Kidney (tissue), 13 donors: ENCODE measurements at regions not wholly inside any gene's neighbourhood (a gene's known extent, or its start where the extent isn't known, plus 50 kb on each side); places are given as distances from the start of the nearest gene placed in this dataset.
A peak's percentile ranks its signal among the peaks of the same experiment; 100 is the strongest.

Source experiments
- DNase-seq, 5 donors: peaks; one replicate each; pipeline ENCODE4 v3.0.0-alpha.2; 2013 to 2020
- FAIRE-seq: peaks from 2 replicates; lab custom pipeline; 2012; peaks lifted over from hg19 to GRCh38; lab: Jason Lieb, UNC
- H3K27ac ChIP-seq, 2 donors: one replicate each; pipeline ENCODE4 v1.7.0; 2013; ENCODE audit warnings: low read depth in 2 of 2, low read length in 2 of 2, inconsistent platforms in 1 of 2
- H3K27me3 ChIP-seq: one replicate; pipeline ENCODE4 v1.7.1; 2013; ENCODE audit warnings: low read length, inconsistent platforms; ENCODE audit not compliant: control insufficient read depth, insufficient read depth
- H3K36me3 ChIP-seq, 3 donors: one replicate each; pipeline versions ENCODE4 v1.7.0 to v1.7.1; 2013; ENCODE audit warnings: low read length in 3 of 3, control low read depth in 1 of 3, inconsistent platforms in 1 of 3; ENCODE audit not compliant: insufficient read depth in 3 of 3, control insufficient read depth in 2 of 3
- H3K4me1 ChIP-seq, 3 donors: one replicate each; pipeline versions ENCODE4 v1.7.0 to v1.7.1; 2013; ENCODE audit warnings: low read length in 3 of 3, inconsistent platforms in 1 of 3, low read depth in 1 of 3; ENCODE audit not compliant: control insufficient read depth in 2 of 3, insufficient read depth in 2 of 3
- H3K4me3 ChIP-seq, 3 donors: one replicate each; pipeline versions ENCODE4 v1.7.0 to v1.8.1; 2013; ENCODE audit warnings: low read length in 3 of 3, control low read depth in 1 of 3, inconsistent platforms in 1 of 3
- H3K9ac ChIP-seq, 3 donors: one replicate each; pipeline versions ENCODE4 v1.7.0 to v1.7.1; 2013; ENCODE audit warnings: low read length in 3 of 3, control low read depth in 1 of 3, inconsistent platforms in 1 of 3
- H3K9me3 ChIP-seq, 3 donors: one replicate each; pipeline versions ENCODE4 v1.7.0 to v1.7.1; 2013; ENCODE audit warnings: low read length in 3 of 3, control low read depth in 1 of 3, inconsistent platforms in 1 of 3; ENCODE audit not compliant: control insufficient read depth in 2 of 3, insufficient read depth in 1 of 3
- CTCF ChIP-seq: IDR thresholded peaks from 3 replicates; pipeline ENCODE4 v1.5.1; 2012; ENCODE audit warnings: mild to moderate bottlenecking, moderate library complexity, borderline replicate concordance; ENCODE audit not compliant: insufficient read depth; ENCODE audit errors: extremely low read depth
- intact Hi-C: fragments of 100-400 bp; cut with DNase I; formaldehyde crosslinking; loops from one replicate; pipeline ENCODE4 v1.11.1; 2022
- donor health status: control.
- donor health status: control.
- donor health status: control.
- donor health status: control.
- donor health status: control.
- donor health status: DM: yes; HTN: yes; CAD: no.
- donor health status: Normal renal cell carcinoma (clear cell type).

- Histone ChIP-seq H3K9me3 (peaks cover 0 to 6% (median 2%) of the 10 kb centered on the region in 3 donors), H3K4me3 (no peak overlapping the region), H3K4me1 (no peaks in the 10 kb centered on the region), H3K27me3 (no peaks in the 10 kb centered on the region), H3K36me3 (no peaks in the 10 kb centered on the region), H3K9ac (no peak overlapping the region), H3K27ac (no peak overlapping the region)
- intact Hi-C loops, result no loop called here
- DNase-seq (no peak), FAIRE-seq (no peak)
- no peak for TF ChIP-seq CTCF
Observed at GRCh38 chr3:157738441-157738840, 235.2 kb upstream of the VEPH1 start.

- DNase-seq (peak in 4 of 5 donors; percentile 29 to 73 (median 60)), FAIRE-seq (no peak)
- Histone ChIP-seq H3K36me3 (no peaks in the 10 kb centered on the region), H3K27me3 (no peaks in the 10 kb centered on the region), H3K27ac (no peak overlapping the region), H3K4me3 (no peak overlapping the region), H3K9me3 (peaks cover 0 to 6% (median 0%) of the 10 kb centered on the region in 3 donors), H3K9ac (no peak overlapping the region), H3K4me1 (no peaks in the 10 kb centered on the region)
- TF ChIP-seq CTCF, result no peak
- intact Hi-C loops, result no loop called here
Observed at GRCh38 chr3:157718800-157719199, 215.6 kb upstream of the VEPH1 start.

- FAIRE-seq, result no peak
- peaks cover 0 to 5% (median 4%) of the 10 kb centered on the region in 3 donors for H3K9me3 ChIP-seq
- no peaks in the 10 kb centered on the region for H3K27me3 ChIP-seq
- no peaks in the 10 kb centered on the region for H3K36me3 ChIP-seq
- no peaks in the 10 kb centered on the region for H3K4me1 ChIP-seq
- H3K4me3 ChIP-seq, result no peak overlapping the region
- no peak for TF ChIP-seq CTCF
- intact Hi-C loops, result no loop called here
- DNase-seq, result no peak
- H3K9ac ChIP-seq, result no peak overlapping the region
- H3K27ac ChIP-seq, result no peak overlapping the region
Observed at GRCh38 chr3:157713101-157713500, 209.9 kb upstream of the VEPH1 start.

GRCh38 chr3:157705258-157705657 lies 202.0 kb upstream of the VEPH1 start:
- Histone ChIP-seq H3K9me3 (no peaks in the 10 kb centered on the region), H3K27ac (no peak overlapping the region), H3K27me3 (no peaks in the 10 kb centered on the region), H3K36me3 (no peaks in the 10 kb centered on the region), H3K4me3 (no peak overlapping the region), H3K9ac (no peak overlapping the region), H3K4me1 (no peaks in the 10 kb centered on the region)
- no peak for TF ChIP-seq CTCF
- intact Hi-C loops, result no loop called here
- DNase-seq (no peak), FAIRE-seq (no peak)
